NCI-H2196 treated with DMSO at 0.1 percent for 48 hours (cell line): ENCODE measurements at regions not wholly inside any gene's neighbourhood (a gene's known extent, or its start where the extent isn't known, plus 50 kb on each side); places are given as distances from the start of the nearest gene placed in this dataset.

Source experiments
- DNase-seq: peaks from one replicate; lab custom pipeline; 2025; ENCODE audit not compliant: unreplicated experiment; lab: John Stamatoyannopoulos, UW

- DNase-seq = no peak
Observed at GRCh38 chr4:106767991-106768390, 268.1 kb downstream of the DKK2 start.

- no peak for DNase-seq
Observed at GRCh38 chr4:106766519-106766918, 269.6 kb downstream of the DKK2 start.

GRCh38 chr4:106764774-106765173, 271.3 kb downstream of the DKK2 start:
- no peak for DNase-seq

GRCh38 chr4:106762666-106763443, 273.3 kb downstream of the DKK2 start:
- DNase-seq = no peak

- DNase-seq = no peak
Observed at GRCh38 chr4:106753426-106753825, 282.7 kb downstream of the DKK2 start.

- no peak for DNase-seq
Observed at GRCh38 chr4:106746451-106746850, 289.7 kb downstream of the DKK2 start.

GRCh38 chr4:106738121-106738520, 298.0 kb downstream of the DKK2 start:
- DNase-seq = no peak

- DNase-seq = no peak
Observed at GRCh38 chr4:106718548-106718947, 317.6 kb downstream of the DKK2 start.

GRCh38 chr4:106717091-106717490, 319.0 kb downstream of the DKK2 start:
- DNase-seq = no peak

- DNase-seq = no peak
Observed at GRCh38 chr4:106715825-106716224, 320.3 kb downstream of the DKK2 start.

GRCh38 chr4:106708464-106708816, 327.7 kb downstream of the DKK2 start:
- DNase-seq = no peak

- DNase-seq = no peak
Observed at GRCh38 chr4:106707776-106708463, 328.2 kb downstream of the DKK2 start.

GRCh38 chr4:106704253-106704870, 331.8 kb downstream of the DKK2 start:
- DNase-seq = no peak

- DNase-seq = no peak
Observed at GRCh38 chr4:106700321-106700720, 331.7 kb upstream of the GIMD1 start.

GRCh38 chr4:106698621-106699195, 330.1 kb upstream of the GIMD1 start:
- DNase-seq = no peak

GRCh38 chr4:106695501-106696262, 327.1 kb upstream of the GIMD1 start:
- no peak for DNase-seq

- no peak for DNase-seq
Observed at GRCh38 chr4:106694232-106694631, 325.7 kb upstream of the GIMD1 start.

GRCh38 chr4:106691749-106692148, 323.2 kb upstream of the GIMD1 start:
- DNase-seq = no peak

- DNase-seq = no peak
Observed at GRCh38 chr4:106690487-106690886, 321.9 kb upstream of the GIMD1 start.

- no peak for DNase-seq
Observed at GRCh38 chr4:106687026-106687425, 318.4 kb upstream of the GIMD1 start.

- no peak for DNase-seq
Observed at GRCh38 chr4:106681381-106681921, 312.9 kb upstream of the GIMD1 start.
